ENCODE measurements at regions not wholly inside any gene's neighbourhood (a gene's known extent, or its start where the extent isn't known, plus 50 kb on each side); places are given as distances from the start of the nearest gene placed in this dataset.

GRCh38 chr5:117207088-117207668 lies 632.6 kb upstream of the SEMA6A start:
- no TSS peak for BruUV-seq (replicated peaks)
- FAIRE-seq (no peak), ATAC-seq (no peak), DNase-seq (ENCODE audit: low read depth, low spot score) (no peak)
- Histone ChIP-seq H3K9me3 (replicated peaks; ENCODE audit: control insufficient read depth, insufficient read depth, low read length) (no peaks in the 10 kb centered on the region), H3K4me3 (no peak overlapping the region), H4K20me1 (ENCODE audit: control insufficient read depth, insufficient read depth) (no peaks in the 10 kb centered on the region), H3K9ac (ENCODE audit: control insufficient read depth, insufficient read depth, low read length) (no peak overlapping the region), H3K36me3 (ENCODE audit: control insufficient read depth in 2 of 2, insufficient read depth in 2 of 2, low read length in 1 of 2) (no peaks in the 10 kb centered on the region), H3K79me2 (ENCODE audit: control insufficient read depth, insufficient read depth, low read length) (no peaks in the 10 kb centered on the region), H3K27me3 (replicated peaks in 1 of 2; ENCODE audit: control insufficient read depth in 2 of 2, insufficient read depth in 2 of 2, low read length in 1 of 2) (no peaks in the 10 kb centered on the region), H3K27ac (ENCODE audit: control insufficient read depth, insufficient read depth) (no peak overlapping the region), H3K4me2 (ENCODE audit: control insufficient read depth, insufficient read depth) (no peak overlapping the region), H3K4me1 (ENCODE audit: control insufficient read depth, insufficient read depth, low read length) (no peaks in the 10 kb centered on the region), H2AFZ (ENCODE audit: control insufficient read depth, low read depth, low read length) (no peak overlapping the region)
- TF ChIP-seq CUX1 (IDR thresholded peaks at IDR 0.05; ENCODE audit: insufficient replicate concordance, low read depth, low read length) (no peak), ZNF687 (IDR thresholded peaks at IDR 0.05) (no peak), ZNF274 (IDR thresholded peaks at IDR 0.05; ENCODE audit: insufficient read depth, insufficient read length) (no peak), SUPT20H (IDR thresholded peaks at IDR 0.05; ENCODE audit: borderline replicate concordance, control insufficient read depth, low read depth, low read length) (no peak), ZBTB40 (IDR thresholded peaks at IDR 0.05; ENCODE audit: borderline replicate concordance) (no peak), RAD51 (IDR thresholded peaks at IDR 0.05) (no peak)
- SMC1A ChIA-PET (ENCODE audit: uncharacterized antibody, unreplicated experiment) = no interaction called here
- WGBS (ENCODE audit: insufficient coverage, insufficient replicate concordance, low lambda C conversion rate, missing lambda C conversion rate) = 33% methylated on average over 9 of the region's 9 CpGs
- CTCF ChIA-PET = no interaction called here
- RAD21 ChIA-PET (ENCODE audit: unreplicated experiment) = no interaction called here
- intact Hi-C loops (cut with micrococcal nuclease; ENCODE audit: unreplicated experiment) = no loop called here
- POLR2A ChIA-PET = no interaction called here
- in situ Hi-C loops (cut with MboI) = no loop called here

Measured in GM12878 (cell line).